VCaP (cell line): ENCODE measurements at regions not wholly inside any gene's neighbourhood (a gene's known extent, or its start where the extent isn't known, plus 50 kb on each side); places are given as distances from the start of the nearest gene placed in this dataset.
"Not testable (repeated sequence)": the region's sequence is repeated elsewhere in the genome, so short reads cannot be mapped to it uniquely, and the experiment has no call there.

Experiments used
- H3K27ac ChIP-seq: fragments of 450-650 bp; 2 replicates; pipeline ENCODE4 v1.5.1; 2017
- TF ChIP-seq, protein P1 (sequence below): fragments of 450-650 bp; conservative IDR thresholded peaks from 2 replicates; pipeline ENCODE4 v1.5.1; 2017; ENCODE audit warnings: mild to moderate bottlenecking, moderate library complexity

DNA sequence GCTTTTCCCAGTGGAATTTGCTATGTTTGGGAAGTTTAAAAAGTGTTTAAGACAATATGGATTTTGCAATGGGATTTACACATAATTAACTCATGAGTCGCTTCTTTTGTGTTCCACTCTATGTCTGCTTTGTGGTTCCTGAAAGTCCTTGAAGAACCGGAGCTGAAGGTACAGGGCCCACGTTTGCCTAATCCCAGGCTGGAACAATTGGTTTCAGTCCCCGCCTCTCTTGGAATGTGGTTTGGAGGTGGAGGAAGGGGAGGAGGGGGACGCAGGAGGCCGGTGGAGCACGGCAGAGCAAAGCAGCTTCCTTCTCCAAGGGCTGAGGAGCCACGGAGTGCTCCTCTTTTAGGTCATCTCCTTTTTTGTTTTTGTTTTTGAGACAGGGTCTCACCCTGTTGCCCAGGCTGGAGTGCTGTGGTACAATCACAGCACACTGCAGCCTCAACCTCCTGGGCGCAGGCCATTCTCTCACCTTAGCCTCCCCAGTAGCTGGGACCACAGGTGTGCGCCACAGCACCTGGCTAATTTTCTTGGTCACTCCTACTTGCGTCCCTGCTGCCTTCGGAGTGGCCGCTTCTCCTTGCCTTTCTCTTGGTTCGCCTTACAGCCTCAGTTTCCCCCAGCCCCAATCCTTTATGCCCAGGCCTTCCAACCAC is 129.5 kb upstream of the ERRFI1 start:
- TF ChIP-seq, protein P1, sequence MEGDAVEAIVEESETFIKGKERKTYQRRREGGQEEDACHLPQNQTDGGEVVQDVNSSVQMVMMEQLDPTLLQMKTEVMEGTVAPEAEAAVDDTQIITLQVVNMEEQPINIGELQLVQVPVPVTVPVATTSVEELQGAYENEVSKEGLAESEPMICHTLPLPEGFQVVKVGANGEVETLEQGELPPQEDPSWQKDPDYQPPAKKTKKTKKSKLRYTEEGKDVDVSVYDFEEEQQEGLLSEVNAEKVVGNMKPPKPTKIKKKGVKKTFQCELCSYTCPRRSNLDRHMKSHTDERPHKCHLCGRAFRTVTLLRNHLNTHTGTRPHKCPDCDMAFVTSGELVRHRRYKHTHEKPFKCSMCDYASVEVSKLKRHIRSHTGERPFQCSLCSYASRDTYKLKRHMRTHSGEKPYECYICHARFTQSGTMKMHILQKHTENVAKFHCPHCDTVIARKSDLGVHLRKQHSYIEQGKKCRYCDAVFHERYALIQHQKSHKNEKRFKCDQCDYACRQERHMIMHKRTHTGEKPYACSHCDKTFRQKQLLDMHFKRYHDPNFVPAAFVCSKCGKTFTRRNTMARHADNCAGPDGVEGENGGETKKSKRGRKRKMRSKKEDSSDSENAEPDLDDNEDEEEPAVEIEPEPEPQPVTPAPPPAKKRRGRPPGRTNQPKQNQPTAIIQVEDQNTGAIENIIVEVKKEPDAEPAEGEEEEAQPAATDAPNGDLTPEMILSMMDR = no peak
- no peak overlapping the region for H3K27ac ChIP-seq

DNA sequence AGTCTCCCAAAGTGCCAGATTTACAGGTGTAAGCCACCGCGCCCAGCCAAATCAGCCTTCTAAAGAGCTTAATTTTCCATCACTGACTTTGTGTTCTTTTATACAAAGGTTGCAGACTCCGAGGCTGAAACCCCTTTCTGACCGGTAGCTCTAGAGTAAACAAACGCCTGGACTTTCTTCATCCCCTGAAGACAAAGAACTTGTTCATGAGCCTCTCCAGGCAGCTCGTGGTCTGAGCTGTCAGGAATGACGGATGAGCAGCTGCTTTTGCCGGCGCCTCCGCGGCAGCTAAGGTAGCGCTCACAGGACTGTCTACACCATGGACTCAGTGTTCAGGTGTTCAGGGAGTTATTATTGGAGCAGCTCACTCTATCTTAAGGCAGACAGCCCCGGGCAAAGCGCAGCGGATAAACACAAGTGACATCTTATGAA is 128.5 kb upstream of the ERRFI1 start:
- TF ChIP-seq, protein P1 = no peak
- no peak overlapping the region for H3K27ac ChIP-seq

DNA sequence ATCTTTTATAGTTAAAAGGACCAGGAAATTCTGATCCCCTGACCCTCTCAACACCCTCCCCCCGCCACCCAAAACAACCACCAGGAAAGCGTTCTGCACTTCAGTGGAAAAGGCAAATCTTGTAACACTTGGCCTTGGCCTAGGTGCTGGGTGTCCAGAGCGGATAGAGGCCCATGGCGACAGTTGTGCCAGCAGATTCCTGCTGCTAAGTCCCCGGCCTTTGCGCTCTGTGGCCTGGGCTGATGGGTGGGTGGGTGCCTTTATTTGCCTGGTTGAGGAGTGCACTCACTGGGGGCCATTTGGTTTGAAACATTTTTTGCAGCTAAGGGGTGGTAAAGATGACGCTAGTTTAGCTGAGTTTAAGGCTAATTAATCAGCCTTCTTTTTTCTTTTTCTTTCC is 127.9 kb upstream of the ERRFI1 start:
- TF ChIP-seq, protein P1 = no peak
- no peak overlapping the region for H3K27ac ChIP-seq

DNA sequence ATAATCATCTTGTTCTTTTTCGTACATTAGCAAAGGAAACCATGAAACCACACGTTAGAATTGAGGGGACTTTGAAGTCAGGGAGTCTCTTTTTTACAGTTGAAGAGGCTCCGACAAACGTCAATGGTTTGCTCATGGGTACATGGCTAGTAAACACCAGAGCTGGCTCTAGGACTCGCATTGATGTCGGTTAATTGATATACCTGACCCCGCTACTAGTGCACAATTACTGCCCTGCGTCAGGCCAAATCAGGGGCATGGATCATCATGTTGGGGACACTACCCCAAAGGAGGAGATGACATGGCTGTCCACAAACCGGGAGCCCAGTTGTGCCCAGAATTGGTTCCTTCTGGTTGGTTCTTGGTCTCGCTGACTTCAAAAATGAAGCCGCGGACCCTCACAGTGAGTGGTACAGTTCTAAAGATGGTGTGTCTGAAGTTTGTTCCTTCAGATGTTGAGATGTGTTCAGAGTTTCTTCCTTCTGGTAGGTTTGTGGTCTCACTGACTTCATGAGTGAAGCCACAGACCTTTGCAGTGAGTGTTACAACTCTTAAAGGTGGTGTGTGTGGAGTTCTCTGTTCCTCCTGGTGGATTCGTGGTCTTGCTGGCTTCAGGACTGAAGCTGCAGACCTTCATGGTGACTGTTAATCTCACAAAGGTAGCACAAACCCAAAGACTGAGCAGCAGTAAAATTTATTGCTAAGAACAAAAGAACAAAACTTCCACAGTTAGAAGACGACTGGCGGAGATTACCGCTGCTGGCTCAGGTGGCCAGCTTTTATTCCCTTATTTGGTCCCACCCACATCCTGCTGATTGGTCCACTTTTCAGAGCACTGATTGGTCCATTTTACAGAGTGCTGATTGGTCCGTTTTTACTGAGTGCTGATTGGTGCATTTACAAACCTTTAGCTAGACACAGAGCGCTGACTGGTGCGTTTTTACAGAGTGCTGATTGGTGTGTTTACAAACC is 126.9 kb upstream of the ERRFI1 start:
- H3K27ac ChIP-seq = no peak overlapping the region
- TF ChIP-seq, protein P1 = no peak

DNA sequence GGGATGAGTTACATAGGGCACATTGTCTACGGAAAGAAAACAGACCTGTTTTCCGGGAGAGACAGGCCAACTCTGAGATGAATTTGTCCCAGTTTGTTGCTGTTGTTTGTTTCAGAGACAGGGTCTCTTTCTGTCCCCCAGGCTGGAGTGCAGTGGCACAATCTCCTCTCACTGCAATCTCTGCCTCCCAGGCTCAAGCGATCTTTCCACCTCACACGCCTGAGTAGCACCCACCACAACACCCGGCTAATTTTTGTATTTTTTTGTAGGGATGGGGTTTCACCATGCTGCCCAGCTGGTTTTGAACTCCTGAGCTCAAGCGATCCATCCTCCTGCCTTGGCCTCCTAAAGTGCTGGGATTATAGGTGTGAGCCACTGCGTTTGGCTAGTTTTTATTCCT is 125.5 kb upstream of the ERRFI1 start:
- H3K27ac ChIP-seq = no peak overlapping the region
- TF ChIP-seq, protein P1 = no peak

DNA sequence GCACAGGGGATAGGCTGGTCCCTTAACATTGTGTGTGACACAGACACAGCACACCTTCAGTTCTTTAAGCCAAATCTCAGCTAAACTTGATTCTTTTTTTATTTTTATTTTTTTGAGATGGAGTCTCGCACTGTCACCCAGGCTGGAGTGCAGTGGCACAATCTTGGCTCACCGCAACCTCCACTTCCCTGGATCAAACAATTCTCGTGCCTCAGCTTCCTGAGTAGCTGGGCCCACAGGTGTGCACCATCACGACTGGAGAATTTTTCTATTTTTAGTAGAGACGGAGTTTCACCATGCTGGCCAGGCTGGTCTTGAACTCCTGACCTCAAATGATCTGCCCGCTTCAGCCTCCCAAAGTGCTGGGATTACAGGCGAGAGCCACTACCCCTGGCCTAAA is 123.6 kb upstream of the ERRFI1 start:
- H3K27ac ChIP-seq = not testable (repeated sequence)

DNA sequence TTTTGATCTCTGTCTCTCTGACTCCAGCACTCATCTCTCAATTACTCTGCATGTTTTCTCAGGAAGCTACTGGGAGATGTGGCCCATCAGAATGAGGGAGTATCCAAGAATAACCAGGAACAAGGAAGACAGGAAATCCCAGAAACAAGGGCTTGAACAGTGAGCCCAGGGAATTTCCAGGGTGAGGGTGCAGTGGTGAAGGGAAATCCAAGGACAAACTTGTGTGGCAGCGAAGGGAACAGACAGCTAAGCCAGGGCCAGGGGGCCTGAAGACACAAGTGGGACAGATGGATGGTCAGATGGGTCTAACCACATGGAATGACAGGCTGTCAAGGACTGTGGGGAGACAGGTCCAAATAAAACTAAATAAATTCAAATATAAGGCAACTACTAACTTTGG is 121.8 kb upstream of the ERRFI1 start:
- no peak overlapping the region for H3K27ac ChIP-seq
- TF ChIP-seq, protein P1 = no peak
